MM.1S (cell line): ENCODE measurements at regions not wholly inside any gene's neighbourhood (a gene's known extent, or its start where the extent isn't known, plus 50 kb on each side); places are given as distances from the start of the nearest gene placed in this dataset.

Experiments
- DNase-seq: peaks from one replicate; pipeline ENCODE4 v3.0.0-alpha.2; 2015
- H2AFZ ChIP-seq: fragments of 300-600 bp; sonication (generic); 2 replicates; pipeline ENCODE4 v1.6.0; 2016; ENCODE audit warnings: antibody characterized with exemption, low read length
- H3F3A ChIP-seq: fragments of 300-600 bp; sonication (generic); 2 replicates; pipeline ENCODE4 v1.6.1; 2016; ENCODE audit warnings: mild to moderate bottlenecking, antibody characterized with exemption, low read length, moderate library complexity, mixed read lengths; ENCODE audit not compliant: insufficient read depth
- H3K27ac ChIP-seq: fragments of 300-600 bp; sonication (generic); 2 replicates; pipeline ENCODE4 v1.5.1; 2016; ENCODE audit warnings: mild to moderate bottlenecking, low read length
- H3K27me3 ChIP-seq: fragments of 300-600 bp; sonication (generic); replicated peaks from 2 replicates; pipeline ENCODE4 v1.6.0; 2016; ENCODE audit warnings: low read length; ENCODE audit not compliant: insufficient read depth
- H3K36me3 ChIP-seq: fragments of 300-600 bp; sonication (generic); replicated peaks from 2 replicates; pipeline ENCODE4 v1.6.1; 2016; ENCODE audit warnings: mild to moderate bottlenecking, low read length, mixed read lengths; ENCODE audit not compliant: insufficient read depth
- H3K4me1 ChIP-seq: fragments of 300-600 bp; sonication (generic); 2 replicates; pipeline ENCODE4 v1.6.1; 2016; ENCODE audit warnings: low read length, mixed read lengths
- H3K4me2 ChIP-seq: fragments of 300-600 bp; sonication (generic); 2 replicates; pipeline ENCODE4 v1.6.0; 2016; ENCODE audit warnings: low read depth, low read length
- H3K4me3 ChIP-seq: fragments of 300-600 bp; sonication (generic); 2 replicates; pipeline ENCODE4 v1.5.1; 2016; ENCODE audit warnings: low read length, mixed read lengths
- H3K79me2 ChIP-seq: fragments of 300-600 bp; sonication (generic); 2 replicates; pipeline ENCODE4 v1.6.1; 2016; ENCODE audit warnings: mixed run types, low read length, mixed read lengths
- H3K9ac ChIP-seq: fragments of 300-600 bp; sonication (generic); 2 replicates; pipeline ENCODE4 v1.6.1; 2016; ENCODE audit warnings: low read length, mixed read lengths
- H3K9me2 ChIP-seq: fragments of 300-600 bp; sonication (generic); replicated peaks from 2 replicates; pipeline ENCODE4 v1.6.1; 2016; ENCODE audit warnings: mild to moderate bottlenecking, low read length, mixed read lengths; ENCODE audit not compliant: insufficient read depth
- H3K9me3 ChIP-seq: fragments of 300-600 bp; sonication (generic); replicated peaks from 2 replicates; pipeline ENCODE4 v1.6.1; 2016; ENCODE audit warnings: mild to moderate bottlenecking, low read length, mixed read lengths; ENCODE audit not compliant: insufficient read depth
- H4K20me1 ChIP-seq: fragments of 300-600 bp; sonication (generic); 2 replicates; pipeline ENCODE4 v1.6.1; 2016; ENCODE audit warnings: mild to moderate bottlenecking, low read length, moderate library complexity, mixed read lengths; ENCODE audit not compliant: insufficient read depth
- CTCF ChIP-seq: fragments of 300-600 bp; sonication (generic); IDR thresholded peaks from 2 replicates; pipeline ENCODE4 v1.5.1; 2016; ENCODE audit warnings: antibody characterized with exemption, low read length, mixed read lengths
- EZH2 ChIP-seq: fragments of 300-600 bp; sonication (generic); optimal IDR thresholded peaks from 2 replicates; pipeline ENCODE3; 2017; ENCODE audit warnings: low read depth, mild to moderate bottlenecking, antibody characterized with exemption, low read length, mixed read lengths
- EZH2phosphoT487 ChIP-seq: fragments of 300-600 bp; sonication (generic); IDR thresholded peaks from 2 replicates; pipeline ENCODE4 v1.6.1; 2018; ENCODE audit warnings: antibody characterized with exemption, low read length

DNA sequence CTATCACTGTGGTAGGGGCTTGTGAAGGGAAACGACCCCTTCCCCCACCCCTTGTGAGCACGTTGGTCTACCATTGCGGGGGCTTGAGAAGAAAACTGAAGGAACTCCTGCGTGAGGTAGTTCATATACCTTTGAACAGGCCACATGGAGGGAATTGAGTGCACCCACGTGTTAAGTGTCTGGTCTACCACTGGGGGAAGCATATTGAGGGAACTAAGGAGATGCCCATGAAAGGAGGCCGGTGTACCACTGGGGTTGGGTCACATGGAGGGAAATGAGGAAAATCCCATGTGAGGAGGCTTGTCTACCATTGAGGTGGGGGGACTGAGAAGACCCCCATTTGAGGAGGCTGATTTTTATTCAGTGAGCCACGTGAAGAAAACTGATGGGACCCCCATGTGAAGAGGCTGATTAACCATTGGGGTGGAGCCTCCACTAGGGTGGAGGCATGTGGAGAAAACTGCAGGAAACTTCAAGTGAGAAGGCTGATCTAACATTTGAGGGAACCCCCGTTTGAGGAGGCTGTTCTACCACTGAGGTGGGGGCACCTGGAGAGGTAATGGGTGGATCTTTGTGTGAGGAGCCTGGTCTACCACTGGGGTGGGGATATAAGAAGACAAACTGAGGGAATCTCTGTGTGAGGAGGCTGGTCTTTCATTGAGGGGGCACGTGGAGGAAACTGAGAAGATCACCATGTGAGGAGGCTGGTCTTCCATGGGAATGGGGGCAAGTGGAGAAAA, 163.2 kb downstream of the FBLN2 start:
- Histone ChIP-seq H3K9ac (no peak overlapping the region), H3K36me3 (no peaks in the 10 kb centered on the region), H2AFZ (no peak overlapping the region), H3K27me3 (no peaks in the 10 kb centered on the region), H4K20me1 (no peaks in the 10 kb centered on the region), H3K9me3 (no peaks in the 10 kb centered on the region), H3K4me2 (no peak overlapping the region), H3K4me1 (no peaks in the 10 kb centered on the region), H3K9me2 (no peaks in the 10 kb centered on the region), H3F3A (no peaks in the 10 kb centered on the region), H3K27ac (no peak overlapping the region), H3K4me3 (no peak overlapping the region), H3K79me2 (no peaks in the 10 kb centered on the region)
- DNase-seq, result no peak
- no peak for TF ChIP-seq EZH2
- no peak for TF ChIP-seq EZH2phosphoT487
- no peak for TF ChIP-seq CTCF

GRCh38 chr3:13710251-13710650, 161.3 kb downstream of the FBLN2 start:
- Histone ChIP-seq H3K4me2 (no peak overlapping the region), H3K27ac (no peak overlapping the region), H3K4me3 (no peak overlapping the region), H3F3A (no peaks in the 10 kb centered on the region), H3K36me3 (no peaks in the 10 kb centered on the region), H3K9me3 (no peaks in the 10 kb centered on the region), H3K9ac (no peak overlapping the region), H3K27me3 (no peaks in the 10 kb centered on the region), H3K4me1 (no peaks in the 10 kb centered on the region), H3K79me2 (no peaks in the 10 kb centered on the region), H2AFZ (no peak overlapping the region), H3K9me2 (no peaks in the 10 kb centered on the region), H4K20me1 (no peaks in the 10 kb centered on the region)
- TF ChIP-seq EZH2phosphoT487, result no peak
- TF ChIP-seq EZH2, result no peak
- no peak for DNase-seq

GRCh38 chr3:13709706-13710105, 160.8 kb downstream of the FBLN2 start:
- Histone ChIP-seq H3K27me3 (no peaks in the 10 kb centered on the region), H4K20me1 (no peaks in the 10 kb centered on the region), H3K27ac (no peak overlapping the region), H3K9ac (no peak overlapping the region), H3K4me3 (no peak overlapping the region), H3K4me1 (no peaks in the 10 kb centered on the region), H3F3A (no peaks in the 10 kb centered on the region), H3K79me2 (no peaks in the 10 kb centered on the region), H2AFZ (no peak overlapping the region), H3K36me3 (no peaks in the 10 kb centered on the region), H3K9me3 (no peaks in the 10 kb centered on the region), H3K4me2 (no peak overlapping the region), H3K9me2 (no peaks in the 10 kb centered on the region)
- TF ChIP-seq CTCF (no peak), EZH2phosphoT487 (no peak), EZH2 (no peak)
- no peak for DNase-seq

- Histone ChIP-seq H3K9me2 (no peaks in the 10 kb centered on the region), H3K9me3 (no peaks in the 10 kb centered on the region), H3K36me3 (no peaks in the 10 kb centered on the region), H3K9ac (no peak overlapping the region), H3F3A (no peaks in the 10 kb centered on the region), H3K27ac (no peak overlapping the region), H3K4me3 (no peak overlapping the region), H3K27me3 (no peaks in the 10 kb centered on the region), H3K4me2 (no peak overlapping the region), H3K79me2 (no peaks in the 10 kb centered on the region), H2AFZ (no peak overlapping the region), H4K20me1 (no peaks in the 10 kb centered on the region), H3K4me1 (no peaks in the 10 kb centered on the region)
- DNase-seq, result no peak
- TF ChIP-seq EZH2phosphoT487, result no peak
- no peak for TF ChIP-seq EZH2
- TF ChIP-seq CTCF, result no peak
These were observed 160.1 kb downstream of the FBLN2 start for GRCh38 chr3:13708871-13709595.
